ENCODE measurements at regions not wholly inside any gene's neighbourhood (a gene's known extent, or its start where the extent isn't known, plus 50 kb on each side); places are given as distances from the start of the nearest gene placed in this dataset.

GRCh38 chr3:84621823-84622222, 337.0 kb upstream of the CADM2 start:
- ATAC-seq: no peak
- TF ChIP-seq PATZ1 (CRISPR knock-in tag; IDR thresholded peaks at IDR 0.05; ENCODE audit: borderline replicate concordance) (no peak), ZNF8 (CRISPR knock-in tag; IDR thresholded peaks at IDR 0.05) (no peak), TSHZ2 (CRISPR knock-in tag; IDR thresholded peaks at IDR 0.05) (no peak), ESRRG (CRISPR knock-in tag; IDR thresholded peaks at IDR 0.05) (no peak), CSDC2 (CRISPR knock-in tag; IDR thresholded peaks at IDR 0.05) (no peak), SNAI2 (CRISPR knock-in tag; IDR thresholded peaks at IDR 0.05) (no peak), BACH2 (CRISPR knock-in tag; IDR thresholded peaks at IDR 0.05; ENCODE audit: borderline replicate concordance) (no peak), CREB5 (CRISPR knock-in tag; IDR thresholded peaks at IDR 0.05; ENCODE audit: low read depth) (no peak), ISL1 (CRISPR knock-in tag; IDR thresholded peaks at IDR 0.05) (no peak), ZC3H10 (CRISPR knock-in tag; IDR thresholded peaks at IDR 0.05) (no peak)

GRCh38 chr3:84634668-84635067, 324.1 kb upstream of the CADM2 start:
- TF ChIP-seq PPARA (CRISPR knock-in tag; IDR thresholded peaks at IDR 0.05; ENCODE audit: borderline replicate concordance) (no peak), OSR1 (CRISPR knock-in tag; IDR thresholded peaks at IDR 0.05) (no peak), ZNF70 (CRISPR knock-in tag; IDR thresholded peaks at IDR 0.05) (no peak), ARNTL (CRISPR knock-in tag; IDR thresholded peaks at IDR 0.05; ENCODE audit: borderline replicate concordance, low read depth) (no peak), CREB5 (CRISPR knock-in tag; IDR thresholded peaks at IDR 0.05; ENCODE audit: low read depth) (no peak), ESRRG (CRISPR knock-in tag; IDR thresholded peaks at IDR 0.05) (no peak), SNAI2 (CRISPR knock-in tag; IDR thresholded peaks at IDR 0.05) (no peak), ZFP3 (CRISPR knock-in tag; IDR thresholded peaks at IDR 0.05) (no peak), ZFP30 (CRISPR knock-in tag; IDR thresholded peaks at IDR 0.05) (no peak), ZNF8 (CRISPR knock-in tag; IDR thresholded peaks at IDR 0.05) (no peak), TOX (CRISPR knock-in tag; IDR thresholded peaks at IDR 0.05; ENCODE audit: borderline replicate concordance) (no peak), PATZ1 (CRISPR knock-in tag; IDR thresholded peaks at IDR 0.05; ENCODE audit: borderline replicate concordance) (no peak), ZC3H10 (CRISPR knock-in tag; IDR thresholded peaks at IDR 0.05) (no peak), POU6F1 (CRISPR knock-in tag; IDR thresholded peaks at IDR 0.05; ENCODE audit: borderline replicate concordance, low read depth) (no peak), BACH2 (CRISPR knock-in tag; IDR thresholded peaks at IDR 0.05; ENCODE audit: borderline replicate concordance) (no peak), GLIS3 (CRISPR knock-in tag; IDR thresholded peaks at IDR 0.05) (no peak), ISL1 (CRISPR knock-in tag; IDR thresholded peaks at IDR 0.05) (no peak), TCF4 (CRISPR knock-in tag; IDR thresholded peaks at IDR 0.05; ENCODE audit: borderline replicate concordance) (no peak)
- no peak for ATAC-seq
